ENCODE measurements at regions not wholly inside any gene's neighbourhood (a gene's known extent, or its start where the extent isn't known, plus 50 kb on each side); places are given as distances from the start of the nearest gene placed in this dataset.

GRCh38 chr16:58866935-58867334 lies 132.8 kb upstream of the GOT2 start:
- TF ChIP-seq CTCF (IDR thresholded peaks at IDR 0.05; ENCODE audit: borderline replicate concordance, extremely low read depth, insufficient read depth), result no peak
- no peaks in the 10 kb centered on the region for H3K36me3 ChIP-seq (ENCODE audit: control insufficient read depth in 2 of 3, insufficient read depth in 3 of 3, low read length in 3 of 3)
- DNase-seq (no peak), FAIRE-seq (no peak)
- no peaks in the 10 kb centered on the region for H3K9me3 ChIP-seq (ENCODE audit: control insufficient read depth in 2 of 3, insufficient read depth in 1 of 3, low read length in 3 of 3)
- H3K27ac ChIP-seq (ENCODE audit: low read depth in 2 of 2, low read length in 2 of 2), result no peak overlapping the region
- H3K9ac ChIP-seq (ENCODE audit: low read length in 3 of 3), result no peak overlapping the region
- H3K4me1 ChIP-seq (ENCODE audit: control insufficient read depth in 2 of 3, insufficient read depth in 2 of 3, low read depth in 1 of 3, low read length in 3 of 3), result no peaks in the 10 kb centered on the region
- intact Hi-C loops (cut with DNase I), result no loop called here
- no peaks in the 10 kb centered on the region for H3K27me3 ChIP-seq (ENCODE audit: control insufficient read depth, insufficient read depth, low read length)
- H3K4me3 ChIP-seq (ENCODE audit: low read length in 3 of 3), result no peak overlapping the region

DNA sequence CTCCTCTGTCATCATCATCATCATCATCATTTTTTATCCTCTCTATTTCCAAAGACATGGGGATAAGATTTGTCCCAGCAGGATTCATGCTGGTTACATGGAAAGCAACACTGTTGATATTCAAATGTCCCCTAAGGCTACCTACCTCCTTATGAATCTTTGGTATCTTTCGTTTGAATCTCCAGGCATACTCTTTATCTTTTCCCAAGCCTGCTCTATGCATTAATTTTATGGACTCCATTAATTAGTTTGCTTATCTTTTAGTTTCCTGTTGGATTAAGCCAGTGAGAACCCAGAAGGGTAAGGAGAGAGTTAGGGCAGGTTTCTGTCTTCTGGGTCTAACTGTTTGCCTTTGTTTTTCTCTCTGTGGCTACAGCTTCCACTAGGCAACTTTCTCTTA lies 129.6 kb upstream of the GOT2 start:
- Histone ChIP-seq H3K9me3 (ENCODE audit: control insufficient read depth in 2 of 3, insufficient read depth in 1 of 3, low read length in 3 of 3) (no peaks in the 10 kb centered on the region), H3K4me3 (ENCODE audit: low read length in 3 of 3) (no peak overlapping the region), H3K27me3 (ENCODE audit: control insufficient read depth, insufficient read depth, low read length) (no peaks in the 10 kb centered on the region), H3K27ac (ENCODE audit: low read depth in 2 of 2, low read length in 2 of 2) (no peak overlapping the region), H3K4me1 (ENCODE audit: control insufficient read depth in 2 of 3, insufficient read depth in 2 of 3, low read depth in 1 of 3, low read length in 3 of 3) (no peaks in the 10 kb centered on the region), H3K9ac (ENCODE audit: low read length in 3 of 3) (no peak overlapping the region), H3K36me3 (ENCODE audit: control insufficient read depth in 2 of 3, insufficient read depth in 3 of 3, low read length in 3 of 3) (no peaks in the 10 kb centered on the region)
- intact Hi-C loops (cut with DNase I), result no loop called here
- FAIRE-seq, result no peak
- no peak for DNase-seq
- TF ChIP-seq CTCF (IDR thresholded peaks at IDR 0.05; ENCODE audit: borderline replicate concordance, extremely low read depth, insufficient read depth), result no peak

GRCh38 chr16:58863042-58863441 lies 128.9 kb upstream of the GOT2 start:
- no peak for TF ChIP-seq CTCF (IDR thresholded peaks at IDR 0.05; ENCODE audit: borderline replicate concordance, extremely low read depth, insufficient read depth)
- H3K9me3 ChIP-seq (ENCODE audit: control insufficient read depth in 2 of 3, insufficient read depth in 1 of 3, low read length in 3 of 3), result no peaks in the 10 kb centered on the region
- intact Hi-C loops (cut with DNase I), result no loop called here

GRCh38 chr16:58862334-58863021 lies 128.4 kb upstream of the GOT2 start:
- no peaks in the 10 kb centered on the region for H3K36me3 ChIP-seq (ENCODE audit: control insufficient read depth in 2 of 3, insufficient read depth in 3 of 3, low read length in 3 of 3)
- H3K27ac ChIP-seq (ENCODE audit: low read depth in 2 of 2, low read length in 2 of 2), result no peak overlapping the region
- H3K4me3 ChIP-seq (ENCODE audit: low read length in 3 of 3), result no peak overlapping the region
- no peak for TF ChIP-seq CTCF (IDR thresholded peaks at IDR 0.05; ENCODE audit: borderline replicate concordance, extremely low read depth, insufficient read depth)
- intact Hi-C loops (cut with DNase I), result no loop called here
- H3K27me3 ChIP-seq (ENCODE audit: control insufficient read depth, insufficient read depth, low read length), result no peaks in the 10 kb centered on the region
- DNase-seq (no peak), FAIRE-seq (no peak)
- no peaks in the 10 kb centered on the region for H3K4me1 ChIP-seq (ENCODE audit: control insufficient read depth in 2 of 3, insufficient read depth in 2 of 3, low read depth in 1 of 3, low read length in 3 of 3)
- H3K9ac ChIP-seq (ENCODE audit: low read length in 3 of 3), result no peak overlapping the region
- H3K9me3 ChIP-seq (ENCODE audit: control insufficient read depth in 2 of 3, insufficient read depth in 1 of 3, low read length in 3 of 3), result no peaks in the 10 kb centered on the region

More at GRCh38 chr16:58863042-58863441, 128.9 kb upstream of the GOT2 start:
- H3K36me3 ChIP-seq (ENCODE audit: control insufficient read depth in 2 of 3, insufficient read depth in 3 of 3, low read length in 3 of 3), result no peaks in the 10 kb centered on the region
- H3K4me3 ChIP-seq (ENCODE audit: low read length in 3 of 3), result no peak overlapping the region
- no peaks in the 10 kb centered on the region for H3K4me1 ChIP-seq (ENCODE audit: control insufficient read depth in 2 of 3, insufficient read depth in 2 of 3, low read depth in 1 of 3, low read length in 3 of 3)
- no peak for FAIRE-seq
- no peak overlapping the region for H3K27ac ChIP-seq (ENCODE audit: low read depth in 2 of 2, low read length in 2 of 2)
- H3K9ac ChIP-seq (ENCODE audit: low read length in 3 of 3), result no peak overlapping the region
- no peaks in the 10 kb centered on the region for H3K27me3 ChIP-seq (ENCODE audit: control insufficient read depth, insufficient read depth, low read length)
- DNase-seq, result no peak

Measured in kidney (tissue), 13 donors.